GM19238 (cell line): ENCODE measurements at regions not wholly inside any gene's neighbourhood (a gene's known extent, or its start where the extent isn't known, plus 50 kb on each side); places are given as distances from the start of the nearest gene placed in this dataset.

Source experiments
- DNase-seq: peaks from one replicate; pipeline ENCODE4 v3.0.0; 2011; ENCODE audit warnings: low spot score; ENCODE audit not compliant: insufficient read length

DNA sequence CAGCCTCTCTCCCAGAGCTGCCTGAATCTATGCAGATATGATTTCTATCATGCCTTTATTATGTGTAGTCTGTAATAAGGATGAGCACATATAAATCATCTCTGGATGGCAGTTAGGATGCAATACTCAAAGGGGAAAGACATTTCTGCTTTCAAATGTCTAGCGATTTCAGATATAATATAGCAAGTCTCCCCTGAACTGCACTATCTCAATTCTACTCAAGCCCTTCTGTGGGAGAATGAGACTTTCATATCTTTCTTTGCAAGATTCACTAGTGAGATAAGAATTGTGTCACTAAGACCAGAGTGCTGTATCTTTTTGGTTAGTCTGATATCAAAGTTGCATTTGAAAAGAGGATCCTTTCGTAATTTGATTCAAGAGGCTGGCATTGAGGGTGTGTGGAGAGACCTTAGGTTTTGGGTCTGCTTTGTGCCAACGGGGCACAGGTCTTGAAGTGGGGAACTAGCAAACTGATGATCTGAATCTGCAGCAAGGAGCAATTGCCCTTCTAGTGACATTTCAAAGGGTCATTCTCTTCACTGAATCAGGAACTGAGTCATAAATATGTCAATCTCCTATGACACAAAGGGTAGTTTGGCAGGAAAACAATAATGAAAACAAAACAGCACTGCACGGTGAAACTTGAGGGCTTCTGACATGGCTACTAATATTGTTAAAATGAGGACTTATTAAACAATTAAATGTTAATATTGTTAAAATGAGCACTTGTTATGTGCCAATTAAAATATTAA is 305.5 kb upstream of the CLINT1 start:
- DNase-seq = no peak

DNA sequence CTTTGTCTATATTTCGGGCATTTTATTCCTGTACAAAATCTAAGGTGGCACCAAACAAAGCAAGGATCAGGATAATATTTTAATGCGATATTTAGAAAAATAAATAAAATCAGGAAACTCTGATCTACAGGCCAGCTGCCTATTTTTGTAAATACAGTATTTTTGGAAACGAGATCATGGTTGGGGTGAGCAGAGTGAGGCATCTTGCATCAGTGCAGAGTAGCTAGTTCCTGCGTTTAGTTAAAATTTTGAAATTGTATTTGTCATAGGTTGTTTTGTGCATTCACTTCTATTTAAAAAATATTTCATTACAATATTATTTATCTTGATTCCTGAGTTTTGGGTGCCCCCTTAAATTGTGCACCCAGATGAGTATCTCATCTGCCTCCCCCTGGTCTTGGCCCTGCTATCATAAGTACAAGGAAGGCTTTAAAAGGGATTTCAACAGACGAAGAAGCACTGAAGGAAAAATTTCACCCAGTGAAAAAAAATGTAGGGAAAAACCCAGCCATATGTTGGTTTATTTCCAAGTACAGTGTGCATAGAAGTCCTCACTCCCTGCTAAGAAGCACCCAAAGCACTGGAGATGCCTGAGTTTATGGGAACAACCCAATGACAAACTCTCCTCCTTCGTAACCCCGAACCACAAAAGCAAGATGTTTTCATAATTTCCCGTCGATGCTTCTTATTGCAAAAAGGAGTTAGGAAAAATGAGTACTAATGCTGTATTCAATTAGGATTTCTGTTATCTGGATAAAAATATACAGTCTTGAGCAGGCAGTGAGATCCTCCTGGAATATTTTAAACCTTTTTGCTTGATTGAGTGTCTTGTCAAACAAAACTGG is 304.7 kb upstream of the CLINT1 start:
- no peak for DNase-seq

DNA sequence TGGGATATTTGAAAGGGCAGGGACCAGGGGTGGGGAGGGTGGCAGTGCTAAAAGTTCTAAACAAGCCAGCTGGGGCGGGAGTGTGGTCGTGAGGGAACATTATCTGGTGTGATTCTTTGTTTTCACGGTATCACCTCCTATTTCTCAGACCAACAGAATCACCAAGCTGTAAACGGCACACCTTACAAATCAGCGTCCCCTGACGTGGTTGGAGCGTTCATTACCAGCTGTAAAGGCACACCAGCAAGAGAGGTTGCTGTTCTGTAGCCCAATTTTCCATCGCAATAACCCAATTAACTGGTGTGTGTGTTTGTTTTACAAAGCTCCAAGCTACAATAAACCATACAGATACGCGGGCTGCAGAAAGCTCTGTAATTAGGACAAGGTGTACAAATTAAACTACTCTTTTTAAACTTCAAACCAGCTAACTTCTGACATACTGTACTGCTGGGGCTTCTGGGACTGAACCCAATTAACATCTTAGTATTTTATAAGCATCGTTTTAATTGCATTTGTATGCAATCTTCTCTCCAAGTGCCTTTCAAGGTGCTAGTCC is 303.6 kb upstream of the CLINT1 start:
- DNase-seq = no peak

DNA sequence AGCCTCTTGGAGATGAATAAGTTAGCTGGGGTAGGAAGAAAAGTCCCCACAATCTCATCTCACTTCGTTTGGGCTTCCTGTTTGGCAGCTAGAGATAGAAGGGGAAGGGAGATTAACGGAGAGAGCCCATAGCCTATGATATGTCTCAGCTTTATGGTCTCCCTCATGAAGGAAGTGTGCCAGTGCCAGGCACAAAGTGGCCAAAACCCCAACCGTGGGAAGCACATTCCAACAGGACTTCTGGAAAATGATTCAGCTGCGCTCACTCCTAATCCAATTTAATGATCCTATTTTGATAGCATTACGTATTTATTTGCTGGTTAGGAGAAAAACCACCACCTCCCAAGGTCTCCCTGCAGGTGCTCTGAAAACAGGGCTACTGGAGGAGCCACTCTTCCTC is 303.1 kb upstream of the CLINT1 start:
- no peak for DNase-seq

DNA sequence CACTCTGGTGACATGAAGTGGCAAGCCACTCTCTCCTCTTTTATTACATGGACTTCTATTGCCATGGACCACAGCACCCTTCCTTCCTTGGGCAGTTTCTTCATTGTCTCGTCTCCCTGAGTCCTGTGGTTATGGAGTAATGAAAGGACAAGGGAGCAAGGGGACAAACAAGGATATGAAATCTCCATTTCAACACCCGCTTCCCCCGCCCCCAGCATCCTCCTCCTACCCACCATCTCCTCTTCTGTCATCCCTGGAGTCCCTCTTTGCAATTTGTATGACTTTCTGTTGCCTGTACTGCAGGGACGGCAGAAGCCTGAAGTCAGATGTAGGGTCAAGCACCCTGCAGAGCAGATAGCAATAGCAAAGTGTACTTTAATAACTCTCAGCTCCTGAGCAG is 300.7 kb upstream of the CLINT1 start:
- no peak for DNase-seq

DNA sequence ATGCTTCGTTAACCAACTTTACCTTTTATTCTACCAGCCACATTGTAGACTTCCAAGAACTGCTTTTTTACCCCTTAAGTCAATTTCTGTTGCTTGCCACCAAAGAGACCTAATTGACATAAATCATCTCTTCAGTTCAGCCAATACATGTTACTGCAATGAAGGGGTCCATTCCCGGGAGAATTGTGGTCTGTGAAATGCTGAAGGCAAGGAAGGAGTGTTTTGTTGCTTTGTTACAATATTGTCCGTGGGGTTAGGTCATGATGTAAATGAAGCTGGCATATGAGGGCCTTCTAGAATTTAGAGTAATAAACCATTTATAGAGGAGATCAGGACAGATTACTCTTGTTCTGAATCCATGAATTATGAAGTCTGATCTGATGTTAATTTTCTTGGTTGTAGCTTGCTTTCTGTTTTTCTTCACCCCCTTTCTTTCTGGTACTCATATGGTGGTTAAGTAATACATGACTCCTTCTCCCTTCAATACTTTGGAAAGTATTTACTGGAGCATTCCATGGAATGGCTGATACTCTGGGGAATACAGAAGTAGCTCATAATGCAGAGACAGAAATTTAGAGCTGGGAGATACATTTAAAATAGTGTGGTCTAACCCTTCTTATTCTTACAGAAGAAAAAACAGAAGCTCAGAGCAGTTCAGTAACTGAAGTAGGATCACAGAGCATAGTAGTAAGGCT is 297.0 kb upstream of the CLINT1 start:
- DNase-seq = no peak

DNA sequence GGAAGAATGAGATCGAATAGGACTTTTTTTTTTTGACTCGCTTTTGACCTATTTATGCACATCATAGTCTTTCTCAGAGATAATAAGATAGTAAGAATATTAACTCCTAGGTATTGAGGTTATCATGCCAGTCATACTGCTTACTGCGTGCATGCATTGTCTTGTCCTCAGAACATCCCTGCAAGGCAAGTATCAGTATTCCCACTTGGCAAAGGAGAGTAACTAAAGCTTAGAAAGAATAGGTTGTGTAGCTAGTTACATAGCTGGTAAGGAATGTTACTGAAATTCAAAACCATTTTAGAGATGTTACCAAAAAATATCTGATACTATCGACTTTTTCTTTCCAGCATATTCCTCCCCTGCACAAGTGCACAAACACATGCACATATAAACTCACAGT is 296.1 kb upstream of the CLINT1 start:
- DNase-seq = no peak

DNA sequence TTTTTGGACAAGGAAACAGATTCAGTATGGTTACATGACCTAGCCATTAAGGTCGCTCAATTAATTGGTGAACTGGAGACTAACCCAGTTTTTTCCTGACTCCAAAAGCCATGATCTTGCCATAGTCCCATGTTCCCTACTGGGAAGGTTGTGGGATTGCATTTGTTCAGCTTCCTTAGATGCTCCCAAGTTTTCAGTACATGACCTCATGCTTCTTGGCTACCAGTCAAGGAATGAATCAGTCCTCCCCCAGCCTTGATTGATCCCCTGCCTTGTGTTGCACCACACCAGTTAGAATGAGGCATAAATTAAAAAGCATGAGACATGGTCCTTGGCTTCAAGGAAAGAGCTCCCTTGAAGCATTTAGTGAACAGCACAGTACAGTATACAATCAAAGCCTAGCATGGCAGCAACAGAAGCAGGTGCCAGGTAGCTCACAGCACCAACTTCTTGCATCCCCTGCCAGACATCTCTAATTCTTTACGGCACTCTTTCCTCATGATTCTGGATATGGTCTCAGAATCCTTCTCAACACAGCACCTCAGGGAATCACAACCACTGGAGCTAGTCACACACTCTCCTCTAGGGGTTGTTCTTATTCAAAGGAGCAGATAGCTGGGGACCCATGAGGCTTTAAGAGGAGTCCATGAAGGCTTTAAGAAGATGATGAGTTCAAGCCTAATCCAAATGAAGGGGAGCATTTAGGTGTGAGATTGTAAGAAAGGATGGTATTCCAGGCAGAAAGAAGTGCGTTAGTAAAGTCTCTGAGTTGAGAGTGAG is 295.5 kb upstream of the CLINT1 start:
- no peak for DNase-seq

DNA sequence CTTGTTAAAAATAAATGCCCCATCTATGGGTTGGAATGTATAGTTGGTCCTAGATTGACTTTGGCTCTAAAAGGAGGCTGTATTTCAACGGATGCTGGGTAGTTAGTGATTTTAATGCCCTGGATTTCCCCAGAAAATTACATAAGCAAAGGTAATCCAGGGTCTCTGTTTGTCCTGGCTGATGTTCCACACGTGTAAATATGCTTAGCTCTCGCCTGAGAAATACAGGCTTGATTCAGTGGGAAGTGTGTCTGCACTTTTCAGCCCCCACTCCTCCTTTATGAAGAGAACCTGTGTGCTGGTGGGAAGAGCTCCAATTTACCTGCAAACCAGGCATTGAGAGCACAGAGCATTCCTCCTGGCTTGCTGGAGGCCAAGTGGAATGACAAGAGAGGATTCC is 294.6 kb upstream of the CLINT1 start:
- DNase-seq = no peak

DNA sequence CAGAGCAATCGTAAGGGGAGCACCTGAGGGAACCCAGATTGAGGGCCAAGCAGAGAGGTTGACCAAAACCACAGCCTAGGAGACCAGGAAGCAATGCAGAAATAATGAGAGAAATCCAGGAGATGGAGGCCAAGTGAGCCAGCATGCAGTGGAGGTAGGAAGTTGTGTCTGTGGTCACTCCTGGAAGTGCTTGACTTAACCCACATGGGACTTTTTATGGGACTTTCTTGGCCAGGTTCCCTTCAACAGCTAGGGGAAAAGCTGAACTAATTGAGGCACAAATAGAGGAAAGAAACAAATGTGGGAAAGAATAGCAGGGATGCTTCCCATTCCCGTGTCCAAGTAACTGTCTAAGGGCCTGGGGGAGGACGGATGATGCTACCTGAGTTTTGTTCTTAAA is 293.2 kb upstream of the CLINT1 start:
- no peak for DNase-seq

DNA sequence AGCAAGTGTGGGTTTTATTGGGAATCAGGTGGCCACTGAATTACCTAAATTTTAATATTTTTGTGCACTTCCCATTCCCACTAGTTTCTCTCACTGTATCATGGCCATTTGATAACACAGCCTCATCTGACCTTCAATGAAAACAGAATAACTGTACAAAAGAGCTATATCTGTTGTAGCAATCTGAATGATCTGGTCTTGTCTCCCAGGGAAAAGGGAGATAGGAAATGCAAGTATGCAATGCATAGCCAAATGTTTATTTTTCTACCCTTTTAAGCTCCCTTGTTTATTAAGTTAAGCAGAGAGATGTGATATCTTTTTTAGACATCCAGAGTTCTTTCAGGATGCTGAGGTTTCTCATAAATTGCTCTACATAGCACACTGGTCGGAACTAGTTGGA is 288.3 kb upstream of the CLINT1 start:
- no peak for DNase-seq

DNA sequence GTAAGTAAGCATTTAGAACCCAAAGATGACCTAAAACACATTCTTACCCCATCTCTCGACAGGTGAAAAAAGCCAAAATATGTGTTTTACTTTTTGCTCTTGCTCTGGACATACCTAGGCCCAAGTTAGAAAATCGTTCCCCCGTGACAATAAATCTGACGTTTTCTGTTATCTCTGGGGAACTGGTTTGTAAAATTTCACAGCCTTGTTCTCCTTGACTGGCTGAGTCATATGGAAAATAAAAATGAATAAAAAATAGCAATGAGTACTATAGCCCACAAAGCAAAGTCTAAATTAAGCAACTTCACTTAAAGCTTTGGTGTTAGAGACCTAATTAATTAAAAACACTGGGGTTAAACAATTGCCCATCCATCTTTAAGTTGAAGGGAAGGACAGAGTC is 286.9 kb upstream of the CLINT1 start:
- no peak for DNase-seq

DNA sequence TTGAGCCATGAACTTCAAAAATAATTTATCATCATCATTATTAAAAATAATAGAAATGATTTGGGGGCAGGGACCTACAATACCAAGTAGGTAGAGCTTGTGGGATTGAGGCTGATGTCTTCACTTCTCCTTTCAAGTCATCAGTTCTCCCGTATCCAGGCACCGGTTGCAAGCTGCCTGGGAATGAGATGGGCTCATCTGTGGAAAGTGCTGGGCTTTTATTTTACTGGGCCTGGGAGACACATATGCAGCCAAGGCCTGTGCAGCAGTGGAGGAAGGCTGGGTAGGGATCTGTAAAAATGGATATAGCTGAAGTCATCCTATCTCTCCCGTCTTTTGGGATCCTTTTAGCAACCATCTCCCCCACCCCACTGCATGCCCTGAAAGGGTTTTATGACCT is 284.1 kb upstream of the CLINT1 start:
- DNase-seq = no peak

DNA sequence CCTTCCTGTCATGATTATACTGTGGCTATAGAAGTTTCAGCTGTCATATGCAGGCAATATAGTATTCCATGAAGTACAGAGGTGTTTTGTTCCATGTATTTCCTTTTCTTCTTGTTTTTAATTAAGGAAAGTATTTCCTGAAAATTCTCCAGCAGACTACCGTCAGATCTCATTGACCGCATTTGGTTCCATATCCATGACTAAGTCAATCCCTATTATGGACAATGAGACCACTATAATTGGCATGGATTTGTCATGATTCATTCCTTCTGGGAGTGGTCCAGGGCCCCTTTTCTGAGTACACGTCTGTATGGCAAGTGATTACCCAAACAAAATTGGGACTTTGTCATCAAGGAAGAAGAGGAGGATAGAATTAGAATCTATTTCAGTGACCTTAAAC is 283.2 kb upstream of the CLINT1 start:
- DNase-seq = no peak

DNA sequence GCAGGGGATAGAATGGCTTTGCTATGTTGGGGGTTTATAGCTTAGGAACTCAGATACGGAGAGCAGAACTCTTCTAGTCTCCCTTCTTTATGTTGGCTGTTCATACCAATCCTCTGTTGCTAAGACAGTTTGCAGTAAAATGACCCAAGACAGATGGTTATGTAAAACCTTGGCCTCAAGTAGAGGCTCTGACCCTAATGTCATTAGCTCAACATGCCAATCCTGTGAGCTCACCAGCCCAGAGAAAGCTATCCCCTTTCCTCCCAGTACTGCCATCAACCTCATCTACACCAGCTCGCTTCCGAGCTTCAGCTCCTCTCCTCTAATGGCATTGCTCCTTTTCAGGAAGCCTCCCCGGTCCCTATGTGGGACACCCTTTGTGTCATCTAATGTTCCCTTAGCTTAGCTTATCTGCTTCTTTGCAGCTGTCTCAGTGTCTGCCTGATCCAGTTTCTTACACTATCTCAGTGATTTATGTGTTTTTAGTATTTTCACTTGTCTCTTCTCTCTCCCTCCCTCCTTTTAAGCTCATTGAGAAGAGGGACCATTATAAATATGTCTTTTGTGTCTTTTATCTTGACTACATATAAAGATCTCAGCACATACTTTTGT is 281.3 kb upstream of the CLINT1 start:
- DNase-seq = no peak

DNA sequence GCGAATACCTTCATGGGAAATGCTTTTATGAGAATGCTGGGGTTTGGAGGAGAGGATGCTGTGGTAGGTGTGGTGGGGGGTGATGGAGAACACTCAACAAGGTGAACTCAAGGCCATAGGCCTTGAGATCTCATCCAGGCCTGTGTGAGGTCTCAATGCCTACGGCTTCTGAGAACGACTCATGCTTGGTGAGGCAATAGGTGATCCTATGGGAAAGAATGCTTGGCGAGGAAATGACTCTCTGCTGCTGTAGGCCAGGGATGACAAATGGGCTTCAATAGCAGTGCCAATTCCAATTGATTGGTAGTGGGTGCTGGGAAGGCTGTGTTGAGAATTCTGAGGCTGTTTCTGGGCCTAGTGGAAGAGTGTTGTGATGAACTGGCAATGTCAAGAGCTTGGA is 280.2 kb upstream of the CLINT1 start:
- no peak for DNase-seq

DNA sequence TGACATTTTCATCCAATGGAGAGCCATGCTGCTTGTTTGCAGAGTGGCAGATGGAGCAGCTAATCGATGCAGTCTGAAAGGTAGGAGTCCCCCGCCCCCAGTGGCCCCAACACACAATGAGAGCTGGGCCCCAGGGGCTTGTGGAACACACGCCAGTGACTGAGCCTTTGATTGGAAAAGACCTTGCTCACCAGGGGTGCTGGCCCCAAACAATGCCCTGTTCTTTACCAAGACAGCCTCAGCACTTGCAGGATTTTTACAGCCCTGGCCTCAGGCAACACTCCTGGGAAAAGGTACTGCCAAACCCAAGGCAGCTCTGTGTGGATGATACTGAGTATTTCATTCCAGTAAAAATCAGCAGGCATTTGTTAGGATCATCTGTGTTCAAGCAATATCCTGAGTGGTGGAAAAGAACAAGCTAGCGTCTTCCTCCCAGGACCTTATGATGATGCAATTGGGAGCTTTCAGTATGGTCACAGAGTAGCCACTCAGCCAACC is 276.8 kb upstream of the CLINT1 start:
- no peak for DNase-seq

DNA sequence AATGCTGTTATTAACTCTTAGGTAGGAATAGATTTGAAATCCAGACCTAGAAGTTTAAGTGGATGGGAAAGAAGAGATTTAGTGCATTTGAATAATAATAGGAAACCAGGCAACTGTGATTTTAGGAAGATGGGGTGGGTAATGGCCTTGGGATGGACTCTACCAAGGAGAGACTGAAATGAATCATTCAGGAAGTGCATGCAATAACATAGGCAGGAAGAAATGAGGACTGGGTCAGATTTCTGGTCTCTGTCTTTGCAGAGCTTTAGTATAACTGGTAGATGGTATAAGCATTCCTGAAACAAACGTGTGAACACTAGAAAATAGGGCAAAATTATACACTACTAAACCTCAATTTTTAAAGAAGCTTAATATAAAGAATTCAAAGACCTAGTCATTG is 274.4 kb upstream of the CLINT1 start:
- DNase-seq = no peak

DNA sequence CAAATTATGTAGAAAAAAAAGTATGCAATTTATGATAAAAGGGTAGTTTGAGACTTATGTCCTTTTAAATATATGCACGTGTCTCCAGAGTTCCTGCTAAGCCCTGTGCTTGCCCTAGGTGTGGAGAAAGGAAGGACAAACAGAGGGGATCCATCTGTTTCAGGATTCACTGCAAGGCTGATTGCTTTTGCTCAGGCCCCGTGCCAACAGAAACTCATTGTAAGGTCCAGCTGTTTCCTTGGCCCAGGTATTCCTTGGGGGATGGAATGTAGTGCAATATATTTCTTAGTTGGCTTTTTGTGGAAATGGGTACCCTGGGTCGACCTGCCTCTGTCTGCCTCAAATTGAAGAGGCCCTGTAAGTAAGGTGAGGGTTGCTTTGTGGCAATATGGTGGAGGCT is 268.6 kb upstream of the CLINT1 start:
- DNase-seq = no peak
